HG03432 (cell line): ENCODE measurements at regions not wholly inside any gene's neighbourhood (a gene's known extent, or its start where the extent isn't known, plus 50 kb on each side); places are given as distances from the start of the nearest gene placed in this dataset.
"Not testable (repeated sequence)": the region's sequence is repeated elsewhere in the genome, so short reads cannot be mapped to it uniquely, and the experiment has no call there.

Experiments
- ATAC-seq: cut with Tn5 transposase; IDR thresholded peaks from one replicate; pipeline ENCODE4 v1.9.1; 2021; ENCODE audit warnings: mild to moderate bottlenecking, moderate library complexity; ENCODE audit not compliant: unreplicated experiment

DNA sequence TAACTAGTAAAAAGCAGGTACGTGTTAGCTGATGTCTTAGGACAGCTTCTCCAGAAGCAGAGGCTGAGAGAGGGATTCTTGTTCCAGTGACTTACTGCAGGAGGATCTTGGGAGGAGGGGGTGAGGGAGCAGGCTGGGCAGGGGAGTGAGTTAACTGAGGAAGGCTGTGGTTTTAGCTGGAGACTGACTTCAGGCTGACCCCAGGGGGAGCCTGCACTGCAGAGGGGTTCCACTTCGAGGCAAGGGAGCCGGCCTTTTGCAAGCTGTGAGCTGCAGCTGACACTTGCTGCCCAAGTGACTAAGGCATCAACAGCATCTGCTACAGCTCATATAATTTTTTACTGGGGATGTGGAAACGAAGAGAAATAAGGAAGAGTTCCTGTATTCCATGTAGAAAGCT lies 50.4 kb upstream of the SOD1 start:
- ATAC-seq: no peak

DNA sequence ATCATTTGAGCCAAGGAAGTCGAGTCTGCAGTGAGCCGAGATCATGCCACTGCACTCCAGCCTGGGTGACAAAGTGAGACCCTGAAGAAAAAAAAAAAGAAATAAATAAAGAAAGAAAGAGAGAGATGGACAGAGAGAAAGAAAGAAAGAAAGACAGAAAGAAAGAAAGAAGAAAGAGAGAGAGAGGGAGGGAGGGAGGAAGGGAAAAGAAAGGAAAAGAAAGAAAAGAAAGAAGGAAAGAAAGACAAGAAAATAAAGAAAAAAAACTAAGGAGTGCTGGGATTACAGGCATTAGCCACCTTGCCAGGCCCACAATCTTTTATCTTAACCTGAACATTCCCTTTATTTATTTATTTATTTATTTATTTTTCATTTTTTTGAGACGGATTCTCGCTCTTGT lies 51.7 kb upstream of the SOD1 start:
- no peak for ATAC-seq

DNA sequence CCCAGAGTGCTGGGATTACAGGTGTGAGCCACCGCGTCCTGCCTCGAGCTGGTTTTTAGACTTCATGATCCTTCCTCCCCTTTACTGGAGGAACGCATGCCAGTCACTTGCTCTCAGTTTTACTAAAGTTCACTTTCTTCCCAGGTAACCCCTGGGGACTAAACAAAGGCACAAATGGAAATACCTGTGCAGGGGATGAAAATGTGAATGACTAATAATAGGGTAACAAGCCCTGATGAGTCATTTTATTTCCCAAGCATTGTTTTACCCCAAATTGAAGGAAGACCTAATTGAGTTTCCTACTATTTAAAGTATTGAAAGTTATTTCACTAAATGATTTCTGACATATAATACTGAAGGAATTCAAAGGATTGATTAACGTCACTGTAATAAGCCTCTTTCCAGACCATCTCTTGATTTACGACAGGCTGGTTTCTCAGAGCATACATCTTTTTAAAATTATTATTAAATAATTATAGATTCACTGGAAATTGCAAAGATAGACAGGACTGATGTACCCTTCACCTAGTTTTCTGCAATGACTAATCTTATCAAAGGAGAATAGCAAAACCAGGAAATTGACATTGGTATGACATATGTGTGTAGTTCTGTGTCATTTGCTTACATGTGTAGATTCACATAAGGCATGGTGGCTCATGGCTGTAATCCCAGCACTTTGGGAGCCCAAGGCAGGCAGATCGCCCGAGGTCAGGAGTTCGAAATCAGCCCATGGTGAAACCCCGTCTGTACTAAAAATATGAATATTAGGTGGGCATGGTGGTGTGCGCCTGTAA lies 53.2 kb upstream of the SOD1 start:
- no peak for ATAC-seq

DNA sequence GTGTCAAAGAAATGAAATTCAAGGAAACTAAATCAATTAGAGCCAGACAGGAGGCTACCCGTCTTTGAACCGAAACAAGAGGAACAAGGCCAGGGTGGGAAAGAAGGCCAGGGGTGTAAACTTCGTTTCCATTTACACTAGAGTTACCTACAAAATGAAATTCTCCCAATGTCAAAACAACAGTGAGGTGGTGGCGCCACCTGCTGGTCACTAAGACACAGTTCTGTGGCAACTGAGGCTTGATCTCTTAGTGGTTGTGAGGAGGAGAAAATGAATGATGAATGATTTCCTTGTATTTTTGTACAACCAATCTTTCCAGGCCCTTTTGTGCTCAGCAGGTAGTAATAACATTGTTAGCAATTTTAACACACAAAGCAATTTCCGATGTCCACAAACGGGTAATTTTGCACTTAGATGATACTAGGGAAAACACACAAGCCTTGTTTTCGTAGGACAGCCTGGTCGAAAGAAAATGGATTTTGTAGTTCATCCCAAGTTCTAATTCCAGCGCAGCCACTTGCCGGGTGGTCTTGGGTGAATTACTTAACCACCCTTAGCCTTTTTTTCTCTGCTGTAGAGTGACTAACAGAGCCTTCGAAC lies 54.8 kb upstream of the SOD1 start:
- peak; percentile 72 for ATAC-seq

DNA sequence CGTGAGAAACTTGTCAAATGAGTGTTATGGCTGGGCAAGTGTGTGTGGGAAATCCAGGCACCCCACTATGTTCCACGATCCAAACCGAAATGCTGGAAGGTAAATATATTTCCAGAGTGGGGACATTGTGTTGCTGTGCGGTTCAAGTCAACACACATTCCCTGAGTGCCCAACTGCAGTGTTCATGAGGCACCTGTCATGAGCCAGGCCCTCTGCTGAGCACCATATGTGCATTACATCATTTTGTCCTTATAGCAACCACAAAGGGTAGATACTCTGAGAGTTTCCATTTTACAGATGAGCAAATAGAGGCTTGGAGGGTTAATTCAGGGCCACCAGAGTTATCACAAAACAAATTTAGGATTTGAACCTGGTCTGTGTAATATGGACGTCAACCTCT lies 59.9 kb upstream of the SOD1 start:
- ATAC-seq: no peak

DNA sequence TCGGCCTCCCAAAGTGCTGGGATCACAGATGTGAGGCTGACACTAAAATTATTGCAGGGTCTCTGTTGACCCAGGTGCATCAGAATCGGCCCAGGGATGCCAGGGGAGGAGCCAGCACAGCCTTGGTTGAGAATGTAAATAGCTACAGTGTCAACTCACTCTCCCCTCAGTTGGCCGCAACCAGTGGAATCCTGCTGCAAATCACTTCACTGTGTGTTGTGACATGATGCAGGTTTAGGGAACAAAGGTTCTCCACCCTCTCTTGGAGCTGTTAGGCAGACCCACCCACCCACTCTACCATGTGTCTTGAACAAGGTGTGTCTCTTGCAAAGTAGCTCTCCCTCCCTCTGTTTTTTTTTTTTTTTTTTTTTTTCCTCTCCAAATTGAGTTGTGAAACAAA lies 60.5 kb upstream of the SOD1 start:
- no peak for ATAC-seq

DNA sequence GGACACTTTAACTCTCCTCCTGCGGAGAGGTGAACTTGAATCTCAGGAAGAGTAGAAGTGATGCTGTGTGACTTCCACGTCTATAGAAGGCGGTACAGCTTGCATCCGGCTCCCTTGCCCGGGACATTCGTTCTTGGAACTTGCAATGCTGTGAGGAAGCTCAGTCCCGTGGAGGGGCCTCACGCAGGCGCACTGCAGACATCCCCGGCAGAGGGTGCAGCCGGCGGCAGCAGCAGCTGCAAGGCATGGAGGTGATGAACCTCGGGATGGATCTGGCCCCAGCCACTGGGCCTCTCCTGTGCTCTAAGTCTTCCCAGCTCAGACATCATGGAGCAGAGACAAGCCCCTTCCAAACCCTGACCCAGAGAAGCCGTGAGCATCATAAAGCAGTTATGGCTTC lies 61.8 kb upstream of the SOD1 start:
- ATAC-seq: no peak

DNA sequence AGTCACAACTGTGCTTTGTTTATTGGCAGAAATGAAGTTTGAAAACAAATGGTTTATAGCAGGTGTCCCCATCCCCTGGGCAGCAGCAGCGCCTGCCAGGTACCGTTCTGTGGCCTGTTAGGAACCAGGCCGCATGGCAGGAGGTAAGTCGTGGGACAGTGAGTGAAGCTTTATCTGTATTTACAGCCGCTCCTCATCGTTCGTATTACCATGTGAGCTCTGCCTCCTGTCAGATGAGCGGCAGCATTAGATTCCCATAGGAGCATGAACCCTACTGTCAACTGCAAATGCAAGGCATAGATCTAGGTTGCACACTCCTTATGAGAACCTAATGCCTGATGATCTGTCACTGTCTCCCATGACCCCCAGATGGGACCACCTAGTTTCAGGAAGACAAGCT lies 63.4 kb upstream of the SOD1 start:
- ATAC-seq: no peak

DNA sequence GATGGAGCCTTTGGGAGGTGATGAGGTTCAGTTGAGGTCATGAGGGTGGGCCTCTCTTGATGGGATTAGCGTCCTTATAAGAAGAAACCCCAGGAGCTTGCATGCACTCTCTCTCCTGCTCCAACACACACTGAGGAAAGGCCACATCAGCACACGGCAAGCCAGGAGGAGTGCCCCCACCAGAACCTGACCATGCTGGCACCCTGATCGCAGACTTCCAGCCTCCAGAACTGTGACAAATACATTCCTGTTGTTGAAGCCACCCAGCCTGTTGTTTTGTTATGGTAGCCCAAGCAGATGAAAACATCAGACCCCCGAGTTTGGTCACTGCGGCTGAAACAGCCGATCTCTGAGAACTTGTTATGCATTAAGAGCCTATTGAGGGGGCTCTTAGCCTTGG lies 64.8 kb upstream of the SOD1 start:
- no peak for ATAC-seq

DNA sequence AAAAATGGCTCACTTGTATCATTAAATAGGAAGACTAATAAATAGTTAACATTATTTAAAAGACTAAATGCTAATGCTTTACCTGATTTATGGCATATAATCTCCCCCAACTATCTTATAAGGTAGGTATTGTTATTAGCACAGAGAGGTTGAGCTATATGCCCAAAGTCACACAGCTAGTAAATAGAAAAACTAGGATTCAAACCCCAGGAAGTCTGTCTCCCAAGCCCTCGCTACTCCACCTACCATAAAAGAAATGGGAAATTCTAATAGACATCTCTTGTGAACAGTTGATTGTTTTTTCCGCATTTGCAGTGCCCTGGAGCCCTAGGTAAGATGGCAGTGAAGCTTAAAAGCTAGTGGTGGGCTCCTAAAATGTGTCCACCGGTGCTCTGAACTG lies 65.2 kb upstream of the SOD1 start:
- no peak for ATAC-seq

DNA sequence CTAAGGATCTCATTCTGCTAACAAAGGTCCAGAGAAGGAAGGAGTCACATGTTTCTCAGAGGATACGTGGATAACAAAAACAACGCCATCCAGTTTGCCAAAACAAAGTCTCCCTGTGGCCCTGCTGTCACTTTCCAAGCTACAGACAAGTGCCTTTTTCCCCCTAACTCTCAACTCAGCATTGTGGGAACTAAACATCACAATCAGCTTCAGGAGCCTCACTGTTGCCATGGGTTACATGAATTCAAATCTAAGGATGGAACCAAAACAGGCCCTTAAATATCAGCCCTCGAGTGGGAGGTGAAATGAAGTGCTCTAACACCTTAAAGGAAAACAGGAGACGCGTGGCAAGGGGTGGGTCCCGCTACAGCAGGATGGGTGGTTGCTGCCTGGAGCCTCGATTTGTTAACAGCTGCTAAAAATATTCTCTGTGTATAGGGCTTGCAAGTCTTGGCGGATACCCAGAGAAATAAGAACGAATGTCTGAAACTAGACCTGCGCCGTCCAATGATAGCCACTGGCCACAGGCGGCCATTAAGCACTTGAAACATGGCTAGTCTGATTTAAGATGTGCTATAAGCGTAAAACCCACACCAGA lies 66.4 kb upstream of the SOD1 start:
- ATAC-seq: no peak

DNA sequence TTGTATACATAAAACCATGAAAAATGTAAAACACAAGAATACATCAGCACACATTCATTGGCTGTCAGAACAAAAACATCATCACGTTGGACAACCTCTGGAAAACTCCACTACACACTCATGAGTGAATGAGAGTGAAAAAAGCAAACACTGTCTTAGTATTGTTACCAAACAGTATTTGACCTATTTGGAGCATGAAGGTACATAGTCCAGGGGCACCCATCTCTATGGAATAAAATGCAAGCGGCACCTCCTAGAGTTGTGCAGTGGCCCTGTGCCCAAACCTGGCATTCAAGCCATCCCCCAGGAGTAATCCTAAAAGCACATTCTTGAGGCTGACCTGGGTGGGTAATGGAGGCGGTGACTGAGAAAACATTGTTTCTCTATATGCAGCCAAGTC lies 67.0 kb upstream of the SOD1 start:
- no peak for ATAC-seq

DNA sequence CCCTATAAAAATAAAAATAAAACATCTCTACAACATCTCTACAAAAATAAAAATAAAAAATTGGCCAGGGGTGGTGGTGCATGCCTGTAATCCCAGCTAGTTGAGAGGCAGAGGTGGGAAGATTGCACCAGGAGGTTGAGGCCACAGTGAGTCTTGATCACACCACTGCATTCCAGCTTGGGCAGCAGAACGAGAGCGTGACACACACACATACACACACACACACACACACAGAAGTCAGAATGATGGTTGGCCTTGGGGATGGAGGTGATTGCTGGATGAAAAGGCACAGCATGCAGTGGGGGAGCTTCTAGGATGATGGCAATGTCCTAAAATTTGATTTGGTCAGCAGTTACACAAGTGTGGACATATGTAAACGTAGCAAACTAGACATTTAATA lies 69.7 kb upstream of the SOD1 start:
- ATAC-seq: no peak

DNA sequence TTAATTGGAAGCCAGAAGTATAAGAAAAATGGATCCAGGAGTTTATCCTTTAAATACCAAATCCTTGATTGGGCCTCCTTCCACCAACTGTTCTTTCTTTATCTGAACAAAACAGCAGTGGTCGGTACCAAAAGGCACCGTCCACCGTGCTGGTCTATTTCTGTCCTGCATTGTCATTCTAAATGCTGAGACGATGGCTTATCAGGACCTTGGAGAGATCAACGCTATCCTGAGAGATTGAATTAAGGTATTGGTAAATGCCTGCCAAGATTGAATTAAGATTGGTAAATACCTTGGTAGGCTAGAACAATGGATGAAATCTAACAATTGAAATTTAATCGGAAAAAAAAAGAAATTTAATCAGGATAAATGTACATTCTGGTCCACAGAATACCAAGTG lies 73.4 kb upstream of the SOD1 start:
- no peak for ATAC-seq

DNA sequence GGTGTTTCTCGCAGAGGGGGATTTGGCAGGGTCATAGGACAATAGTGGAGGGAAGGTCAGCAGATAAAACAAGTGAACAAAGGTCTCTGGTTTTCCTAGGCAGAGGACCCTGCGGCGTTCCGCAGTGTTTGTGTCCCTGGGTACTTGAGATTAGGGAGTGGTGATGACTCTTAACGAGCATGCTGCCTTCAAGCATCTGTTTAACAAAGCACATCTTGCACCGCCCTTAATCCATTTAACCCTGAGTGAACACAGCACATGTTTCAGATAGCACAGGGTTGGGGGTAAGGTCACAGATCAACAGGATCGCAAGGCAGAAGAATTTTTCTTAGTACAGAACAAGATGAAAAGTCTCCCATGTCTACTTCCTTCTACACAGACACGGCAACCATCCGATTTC lies 75.6 kb upstream of the SOD1 start:
- not testable (repeated sequence) for ATAC-seq

DNA sequence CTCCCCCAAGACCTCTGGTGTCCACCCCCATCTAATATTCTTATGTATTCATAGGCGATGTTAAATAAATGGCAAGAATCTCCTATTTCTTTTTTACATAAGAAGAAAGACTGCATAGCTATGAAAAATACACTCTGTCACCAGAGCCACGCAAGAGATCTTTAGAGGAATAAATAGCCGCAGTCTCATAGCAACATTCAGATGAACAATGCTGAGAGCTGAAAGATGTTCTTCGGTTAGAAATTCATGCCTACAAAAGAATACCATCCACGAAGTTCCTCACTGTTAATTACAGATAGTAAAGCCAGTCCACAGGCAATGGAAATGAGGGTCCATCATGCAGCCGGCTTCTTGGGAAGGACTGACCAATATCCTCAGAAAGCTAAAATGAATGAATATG lies 76.0 kb upstream of the SOD1 start:
- ATAC-seq: no peak

DNA sequence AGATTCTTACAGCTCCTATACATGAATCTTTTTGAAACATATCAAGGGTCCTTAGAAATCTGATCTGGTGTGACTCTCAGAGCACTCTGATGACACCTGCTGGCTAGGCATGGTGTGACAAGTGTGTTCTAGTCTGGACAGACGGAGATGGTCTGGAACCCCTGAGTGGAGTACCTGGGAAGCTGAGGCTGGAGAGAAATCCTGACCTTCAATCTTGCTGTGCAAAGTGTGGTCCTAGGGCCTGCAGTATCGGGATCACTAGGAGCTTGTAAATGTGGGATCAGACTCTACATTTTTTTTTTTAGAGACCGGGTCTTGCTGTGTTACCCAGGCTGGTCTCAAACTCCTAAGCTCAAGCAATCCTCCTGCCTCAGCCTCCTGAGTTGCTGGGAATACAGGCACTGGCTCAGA lies 78.6 kb upstream of the SOD1 start:
- peak; percentile 81 for ATAC-seq

DNA sequence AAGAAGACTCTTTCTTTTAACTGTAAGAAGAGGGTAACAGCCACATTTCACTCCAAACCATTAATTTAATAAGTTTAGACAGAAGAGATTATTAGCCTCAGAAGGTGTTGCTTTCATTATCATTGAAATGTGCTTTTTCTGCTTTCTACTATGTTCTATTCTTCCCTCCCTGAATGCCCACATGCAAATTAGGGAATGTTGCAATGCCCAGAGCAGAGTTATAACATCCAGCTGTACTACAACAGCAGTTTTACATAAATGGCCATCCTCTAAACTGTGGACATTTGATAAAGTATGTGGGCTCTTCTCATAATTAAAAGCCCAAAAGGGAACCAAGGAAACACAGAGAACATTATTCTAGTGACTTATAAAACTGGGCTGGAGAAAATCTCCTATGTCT lies 82.2 kb upstream of the SOD1 start:
- ATAC-seq: no peak

DNA sequence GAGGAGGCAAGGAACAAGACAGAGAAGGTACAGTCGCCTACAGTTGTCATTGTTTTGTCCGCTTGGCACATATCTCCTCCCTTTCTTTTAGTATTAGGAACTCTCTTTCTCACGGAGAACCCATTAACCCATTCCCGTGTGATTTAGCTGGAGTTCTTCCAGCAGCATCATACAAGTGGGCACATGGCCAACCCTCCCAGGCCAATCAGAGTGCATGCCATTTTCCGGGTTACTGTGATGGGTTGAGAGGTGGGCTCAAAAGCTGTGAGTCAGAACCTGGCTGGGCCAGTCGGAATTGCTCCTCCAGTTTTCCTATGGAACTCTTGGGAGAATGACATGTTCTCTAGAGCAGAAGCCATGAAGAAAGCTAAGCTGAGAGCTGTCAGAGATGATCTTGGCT lies 83.1 kb upstream of the SOD1 start:
- ATAC-seq: no peak

DNA sequence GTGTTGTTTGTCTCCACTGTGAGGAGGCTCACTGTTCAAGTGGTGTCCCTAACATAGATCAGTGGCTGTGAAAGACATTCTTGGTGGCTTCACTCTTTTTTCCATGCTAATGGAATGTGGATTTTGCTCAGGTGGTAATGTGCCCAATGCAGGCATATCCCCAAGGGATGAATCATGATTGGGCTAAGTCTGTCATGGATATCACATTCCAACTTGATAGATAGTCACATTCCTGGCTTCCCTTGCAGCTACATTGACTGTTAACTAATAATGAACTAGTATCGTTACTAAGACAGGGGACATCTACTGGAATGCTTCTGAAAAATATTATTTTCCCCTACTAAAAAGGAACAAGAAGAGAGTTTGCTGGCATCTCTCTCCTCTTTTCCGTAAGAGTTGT lies 86.3 kb upstream of the SOD1 start:
- ATAC-seq: no peak

DNA sequence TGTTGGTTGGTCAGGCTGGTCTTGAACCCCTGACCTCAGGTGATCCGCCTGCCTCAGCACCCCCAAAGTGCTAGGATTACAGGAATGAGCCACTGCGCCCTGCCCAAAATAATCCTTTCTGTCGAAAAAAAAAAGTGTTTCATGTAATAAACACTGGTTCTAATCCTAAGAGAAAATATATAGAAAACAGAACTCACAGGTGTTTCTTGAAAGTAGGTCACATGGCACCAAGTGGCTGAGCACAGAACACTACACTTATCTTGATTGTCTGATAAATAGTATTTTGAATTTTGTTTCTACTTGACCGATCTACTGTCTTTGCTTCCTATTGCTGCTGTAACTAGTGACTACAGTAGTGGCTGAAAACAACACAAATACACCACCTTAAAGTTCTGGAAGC lies 87.6 kb upstream of the SOD1 start:
- ATAC-seq: no peak

DNA sequence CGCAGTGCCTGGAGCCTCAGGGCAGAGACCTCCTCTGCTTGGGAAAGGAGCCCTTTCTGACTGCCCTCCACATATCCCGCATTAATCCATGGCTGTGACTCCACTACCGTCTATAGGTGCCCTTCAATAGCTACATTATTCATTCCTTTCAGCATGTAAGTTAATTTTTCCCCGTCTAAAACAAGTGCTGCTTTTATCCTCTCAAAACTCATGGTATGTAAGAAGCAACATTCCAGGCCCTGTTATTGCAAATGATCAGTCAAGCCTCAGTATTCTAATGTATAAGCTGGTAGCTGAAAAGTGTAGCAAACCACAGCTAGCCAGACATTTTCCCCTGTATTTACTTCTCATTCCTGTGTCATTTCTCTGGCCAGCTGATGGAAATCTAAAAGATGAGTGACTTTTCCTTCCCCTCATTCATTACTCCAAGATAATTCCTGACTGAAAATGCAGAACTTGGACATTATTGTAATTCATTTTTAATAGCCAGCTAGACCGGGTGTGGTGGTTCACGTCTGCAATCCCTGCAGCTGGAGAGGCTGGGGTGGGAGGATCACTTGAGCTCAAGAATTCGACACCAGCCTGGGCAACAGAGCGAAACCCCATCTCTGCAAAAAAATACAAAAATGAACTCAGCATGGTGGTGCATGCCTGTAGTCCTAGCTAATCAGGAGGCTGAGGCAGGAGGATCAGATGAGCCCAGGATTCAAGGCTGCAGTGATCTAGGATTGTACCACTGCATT lies 88.5 kb upstream of the SOD1 start:
- ATAC-seq: no peak
